ENCODE measurements at regions not wholly inside any gene's neighbourhood (a gene's known extent, or its start where the extent isn't known, plus 50 kb on each side); places are given as distances from the start of the nearest gene placed in this dataset.

DNA sequence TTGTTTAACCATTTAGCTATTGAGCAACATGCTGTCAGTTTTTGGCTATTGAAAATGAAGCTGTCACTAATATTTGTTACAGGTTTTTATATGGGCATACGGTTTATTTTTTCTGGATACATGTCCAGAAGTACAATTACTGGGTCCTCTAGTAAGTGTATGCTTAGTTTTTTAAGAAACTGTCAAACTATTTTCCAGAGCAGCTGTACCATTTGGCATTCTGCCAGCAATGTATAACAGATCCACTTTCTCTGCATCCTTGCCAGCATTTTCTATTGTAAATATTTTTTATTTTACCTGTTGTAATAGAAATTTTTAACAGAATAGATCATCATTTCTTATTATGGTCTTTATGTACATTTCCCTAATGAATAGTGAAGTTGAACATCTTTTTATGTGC lies 658.8 kb downstream of the EDEM1 start:
- H3K27me3 ChIP-seq (ENCODE audit: control insufficient read depth in 1 of 2, insufficient read depth in 2 of 2, low read length in 2 of 2) = no peaks in the 10 kb centered on the region
- WGBS (ENCODE audit: low lambda C conversion rate) = 5% methylated on average over 1 of the region's 1 CpG
- in situ Hi-C loops (cut with HindIII; ENCODE audit: extremely low pct_ligation_motif_present, low pct_unique_long_range_greater_than_20kb) (no loop called here), intact Hi-C loops (cut with micrococcal nuclease; ENCODE audit: unreplicated experiment) (no loop called here)
- FAIRE-seq (no peak), ATAC-seq (no peak), DNase-seq (ENCODE audit: low spot score) (no peak)
- BruUV-seq (replicated peaks) = no TSS peak
- H3K4me1 ChIP-seq (ENCODE audit: insufficient read depth, low read length) = no peaks in the 10 kb centered on the region
- TF ChIP-seq ZSCAN25 (CRISPR knock-in tag; IDR thresholded peaks at IDR 0.05) (no peak), EZH2 (conservative IDR thresholded peaks at IDR 0.05; ENCODE audit: low read depth, low read length) (no peak), SPEN (CRISPR knock-in tag; IDR thresholded peaks at IDR 0.05; ENCODE audit: low read depth) (no peak), SP1 (IDR thresholded peaks at IDR 0.05) (no peak), SP1 (CRISPR knock-in tag; IDR thresholded peaks at IDR 0.05) (no peak), ZNF484 (CRISPR knock-in tag; IDR thresholded peaks at IDR 0.05; ENCODE audit: borderline replicate concordance, low read depth) (no peak), GATAD1 (CRISPR knock-in tag; IDR thresholded peaks at IDR 0.05) (no peak), ZNF570 (CRISPR knock-in tag; IDR thresholded peaks at IDR 0.05; ENCODE audit: borderline replicate concordance) (no peak), ZSCAN31 (CRISPR knock-in tag; IDR thresholded peaks at IDR 0.05; ENCODE audit: low read depth) (no peak), WIZ (CRISPR knock-in tag; IDR thresholded peaks at IDR 0.05) (no peak)
- TF ChIP-seq, protein P1, sequence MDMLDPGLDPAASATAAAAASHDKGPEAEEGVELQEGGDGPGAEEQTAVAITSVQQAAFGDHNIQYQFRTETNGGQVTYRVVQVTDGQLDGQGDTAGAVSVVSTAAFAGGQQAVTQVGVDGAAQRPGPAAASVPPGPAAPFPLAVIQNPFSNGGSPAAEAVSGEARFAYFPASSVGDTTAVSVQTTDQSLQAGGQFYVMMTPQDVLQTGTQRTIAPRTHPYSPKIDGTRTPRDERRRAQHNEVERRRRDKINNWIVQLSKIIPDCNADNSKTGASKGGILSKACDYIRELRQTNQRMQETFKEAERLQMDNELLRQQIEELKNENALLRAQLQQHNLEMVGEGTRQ (IDR thresholded peaks at IDR 0.05; ENCODE audit: low read depth, low read length) = no peak
- TF ChIP-seq, protein P1 (CRISPR knock-in tag; IDR thresholded peaks at IDR 0.05; ENCODE audit: borderline replicate concordance) = no peak
- TF ChIP-seq, protein P2, sequence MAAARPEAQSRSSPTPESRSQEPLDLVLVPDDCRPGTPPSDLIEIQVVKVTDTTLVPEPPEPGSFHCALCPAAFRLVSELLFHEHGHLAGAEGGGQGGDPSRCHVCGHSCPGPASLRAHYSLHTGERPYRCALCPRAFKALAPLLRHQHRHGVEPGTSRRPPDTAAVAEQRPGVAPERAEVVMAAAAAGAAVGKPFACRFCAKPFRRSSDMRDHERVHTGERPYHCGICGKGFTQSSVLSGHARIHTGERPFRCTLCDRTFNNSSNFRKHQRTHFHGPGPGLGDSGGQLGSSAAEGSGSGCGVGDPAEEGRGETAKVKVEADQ (CRISPR knock-in tag; IDR thresholded peaks at IDR 0.05; ENCODE audit: borderline replicate concordance) = no peak
- TF ChIP-seq, protein P3, sequence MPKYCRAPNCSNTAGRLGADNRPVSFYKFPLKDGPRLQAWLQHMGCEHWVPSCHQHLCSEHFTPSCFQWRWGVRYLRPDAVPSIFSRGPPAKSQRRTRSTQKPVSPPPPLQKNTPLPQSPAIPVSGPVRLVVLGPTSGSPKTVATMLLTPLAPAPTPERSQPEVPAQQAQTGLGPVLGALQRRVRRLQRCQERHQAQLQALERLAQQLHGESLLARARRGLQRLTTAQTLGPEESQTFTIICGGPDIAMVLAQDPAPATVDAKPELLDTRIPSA (CRISPR knock-in tag; IDR thresholded peaks at IDR 0.05; ENCODE audit: borderline replicate concordance) = no peak
- TF ChIP-seq, protein P4, sequence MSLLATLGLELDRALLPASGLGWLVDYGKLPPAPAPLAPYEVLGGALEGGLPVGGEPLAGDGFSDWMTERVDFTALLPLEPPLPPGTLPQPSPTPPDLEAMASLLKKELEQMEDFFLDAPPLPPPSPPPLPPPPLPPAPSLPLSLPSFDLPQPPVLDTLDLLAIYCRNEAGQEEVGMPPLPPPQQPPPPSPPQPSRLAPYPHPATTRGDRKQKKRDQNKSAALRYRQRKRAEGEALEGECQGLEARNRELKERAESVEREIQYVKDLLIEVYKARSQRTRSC (CRISPR knock-in tag; IDR thresholded peaks at IDR 0.05; ENCODE audit: low read depth) = no peak
- TF ChIP-seq, protein P5, sequence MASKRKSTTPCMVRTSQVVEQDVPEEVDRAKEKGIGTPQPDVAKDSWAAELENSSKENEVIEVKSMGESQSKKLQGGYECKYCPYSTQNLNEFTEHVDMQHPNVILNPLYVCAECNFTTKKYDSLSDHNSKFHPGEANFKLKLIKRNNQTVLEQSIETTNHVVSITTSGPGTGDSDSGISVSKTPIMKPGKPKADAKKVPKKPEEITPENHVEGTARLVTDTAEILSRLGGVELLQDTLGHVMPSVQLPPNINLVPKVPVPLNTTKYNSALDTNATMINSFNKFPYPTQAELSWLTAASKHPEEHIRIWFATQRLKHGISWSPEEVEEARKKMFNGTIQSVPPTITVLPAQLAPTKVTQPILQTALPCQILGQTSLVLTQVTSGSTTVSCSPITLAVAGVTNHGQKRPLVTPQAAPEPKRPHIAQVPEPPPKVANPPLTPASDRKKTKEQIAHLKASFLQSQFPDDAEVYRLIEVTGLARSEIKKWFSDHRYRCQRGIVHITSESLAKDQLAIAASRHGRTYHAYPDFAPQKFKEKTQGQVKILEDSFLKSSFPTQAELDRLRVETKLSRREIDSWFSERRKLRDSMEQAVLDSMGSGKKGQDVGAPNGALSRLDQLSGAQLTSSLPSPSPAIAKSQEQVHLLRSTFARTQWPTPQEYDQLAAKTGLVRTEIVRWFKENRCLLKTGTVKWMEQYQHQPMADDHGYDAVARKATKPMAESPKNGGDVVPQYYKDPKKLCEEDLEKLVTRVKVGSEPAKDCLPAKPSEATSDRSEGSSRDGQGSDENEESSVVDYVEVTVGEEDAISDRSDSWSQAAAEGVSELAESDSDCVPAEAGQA (IDR thresholded peaks at IDR 0.05; ENCODE audit: low read depth) = no peak
- TF ChIP-seq, protein P5 (CRISPR knock-in tag; IDR thresholded peaks at IDR 0.05; ENCODE audit: borderline replicate concordance) = no peak
- no peak overlapping the region for H3K4me3 ChIP-seq (replicated peaks in 1 of 3; ENCODE audit: insufficient read depth in 1 of 3, low read depth in 2 of 3, low read length in 3 of 3)
- H3K9me3 ChIP-seq (ENCODE audit: low read length) = peaks cover 91% of the 10 kb centered on the region
- no peaks in the 10 kb centered on the region for H3K79me2 ChIP-seq (ENCODE audit: insufficient read depth, low read length)
- H3K9ac ChIP-seq (ENCODE audit: insufficient read depth, low read depth, low read length) = no peak overlapping the region
- no peak overlapping the region for H3K4me2 ChIP-seq (ENCODE audit: low read depth, low read length)
- H3K27ac ChIP-seq (ENCODE audit: extremely low read length, insufficient read depth, low read length) = no peak overlapping the region
- no peaks in the 10 kb centered on the region for H3K36me3 ChIP-seq (replicated peaks in 1 of 2; ENCODE audit: control insufficient read depth in 1 of 2, insufficient read depth in 2 of 2, low read length in 2 of 2)
- H4K20me1 ChIP-seq (ENCODE audit: insufficient read depth, low read length) = no peaks in the 10 kb centered on the region
- no peak overlapping the region for H2AFZ ChIP-seq (ENCODE audit: low read length)
- CTCF ChIA-PET (ENCODE audit: low intra/inter-chr PET ratio, low total read pairs) = no interaction called here
- POLR2A ChIA-PET = no interaction called here
